ENCODE measurements at regions not wholly inside any gene's neighbourhood (a gene's known extent, or its start where the extent isn't known, plus 50 kb on each side); places are given as distances from the start of the nearest gene placed in this dataset.

- intact Hi-C loops (cut with micrococcal nuclease; ENCODE audit: unreplicated experiment) = no loop called here
- no peaks in the 10 kb centered on the region for H3K27me3 ChIP-seq (replicated peaks; ENCODE audit: insufficient read depth, low read depth, low read length, poor library complexity)
- no peak for DNase-seq (ENCODE audit: low spot score)
- ChIA-PET POLR2A (ENCODE audit: low non-redundant PET) (no interaction called here), CTCF (no interaction called here)
- H3K9me3 ChIP-seq (ENCODE audit: low read depth, low read length, poor library complexity, severe bottlenecking) = no peaks in the 10 kb centered on the region
- BruUV-seq (replicated peaks) = no TSS peak
- no peak overlapping the region for H3K4me3 ChIP-seq (ENCODE audit: low read depth, low read length, poor library complexity, severe bottlenecking)
- TF ChIP-seq CTCF (conservative IDR thresholded peaks at IDR 0.05; ENCODE audit: low read depth, low read length) (no peak), EZH2 (IDR thresholded peaks at IDR 0.05; ENCODE audit: borderline replicate concordance, low read depth, low read length, poor library complexity, severe bottlenecking) (no peak)
- H3K36me3 ChIP-seq (ENCODE audit: insufficient read depth, low read length, poor library complexity, severe bottlenecking) = no peaks in the 10 kb centered on the region
- no peaks in the 10 kb centered on the region for H3K4me1 ChIP-seq (ENCODE audit: insufficient read depth, low read length, poor library complexity, severe bottlenecking)
- H3K27ac ChIP-seq (ENCODE audit: low read depth, low read length, poor library complexity, severe bottlenecking) = no peak overlapping the region
These were observed 197.4 kb upstream of the DIO3 start for GRCh38 chr14:101363880-101364391.

DNA sequence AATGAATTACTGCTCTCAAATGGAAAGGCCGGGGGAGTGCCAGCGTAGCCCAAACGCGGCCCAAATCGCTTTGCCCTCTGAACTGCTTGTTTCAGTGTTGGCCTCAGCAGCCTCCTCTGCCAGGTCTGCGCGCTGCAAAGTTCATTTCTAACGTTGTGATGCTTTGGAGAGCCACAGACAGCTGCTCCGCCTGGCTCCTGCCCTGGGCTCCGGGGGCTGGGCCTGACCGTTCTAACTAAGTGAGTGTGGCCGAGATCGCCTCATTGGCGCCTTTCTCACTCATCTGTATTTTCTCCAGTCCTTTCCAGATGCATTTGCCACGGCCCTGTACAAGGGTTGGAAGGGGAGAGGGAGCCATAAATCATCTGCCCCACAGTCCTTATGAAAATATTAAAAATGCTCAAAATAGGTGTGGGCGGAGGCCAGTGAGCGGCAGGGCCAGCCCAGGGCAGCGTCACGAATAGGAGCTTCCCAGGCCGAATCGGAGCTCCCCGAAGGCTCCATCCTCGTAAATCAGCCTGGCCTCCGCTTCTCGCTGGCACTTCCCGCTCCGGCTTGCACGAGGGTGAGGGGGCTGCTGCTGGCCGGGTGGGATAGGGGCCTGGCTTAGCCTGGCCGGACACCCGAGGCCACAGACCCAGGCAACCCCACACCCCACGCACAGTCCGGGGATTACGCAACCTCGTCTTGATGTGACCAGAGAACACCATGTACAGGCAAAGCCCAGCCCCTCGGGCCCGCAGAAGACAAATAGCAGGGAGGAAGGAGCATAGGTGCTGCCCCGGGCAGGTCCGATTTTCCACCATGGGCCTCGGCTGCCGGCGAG lies 196.6 kb upstream of the DIO3 start:
- CTCF ChIA-PET = no interaction called here
- Histone ChIP-seq H3K36me3 (ENCODE audit: insufficient read depth, low read length, poor library complexity, severe bottlenecking) (no peaks in the 10 kb centered on the region), H3K27me3 (replicated peaks; ENCODE audit: insufficient read depth, low read depth, low read length, poor library complexity) (no peaks in the 10 kb centered on the region), H3K27ac (ENCODE audit: low read depth, low read length, poor library complexity, severe bottlenecking) (no peak overlapping the region), H3K9me3 (ENCODE audit: low read depth, low read length, poor library complexity, severe bottlenecking) (no peaks in the 10 kb centered on the region), H3K4me3 (ENCODE audit: low read depth, low read length, poor library complexity, severe bottlenecking) (no peak overlapping the region), H3K4me1 (ENCODE audit: insufficient read depth, low read length, poor library complexity, severe bottlenecking) (no peaks in the 10 kb centered on the region)
- POLR2A ChIA-PET (ENCODE audit: low non-redundant PET) = no interaction called here
- intact Hi-C loops (cut with micrococcal nuclease; ENCODE audit: unreplicated experiment) = no loop called here
- DNase-seq (ENCODE audit: low spot score) = no peak
- no TSS peak for BruUV-seq (replicated peaks)
- TF ChIP-seq EZH2 (IDR thresholded peaks at IDR 0.05; ENCODE audit: borderline replicate concordance, low read depth, low read length, poor library complexity, severe bottlenecking) (no peak), CTCF (conservative IDR thresholded peaks at IDR 0.05; ENCODE audit: low read depth, low read length) (no peak)

DNA sequence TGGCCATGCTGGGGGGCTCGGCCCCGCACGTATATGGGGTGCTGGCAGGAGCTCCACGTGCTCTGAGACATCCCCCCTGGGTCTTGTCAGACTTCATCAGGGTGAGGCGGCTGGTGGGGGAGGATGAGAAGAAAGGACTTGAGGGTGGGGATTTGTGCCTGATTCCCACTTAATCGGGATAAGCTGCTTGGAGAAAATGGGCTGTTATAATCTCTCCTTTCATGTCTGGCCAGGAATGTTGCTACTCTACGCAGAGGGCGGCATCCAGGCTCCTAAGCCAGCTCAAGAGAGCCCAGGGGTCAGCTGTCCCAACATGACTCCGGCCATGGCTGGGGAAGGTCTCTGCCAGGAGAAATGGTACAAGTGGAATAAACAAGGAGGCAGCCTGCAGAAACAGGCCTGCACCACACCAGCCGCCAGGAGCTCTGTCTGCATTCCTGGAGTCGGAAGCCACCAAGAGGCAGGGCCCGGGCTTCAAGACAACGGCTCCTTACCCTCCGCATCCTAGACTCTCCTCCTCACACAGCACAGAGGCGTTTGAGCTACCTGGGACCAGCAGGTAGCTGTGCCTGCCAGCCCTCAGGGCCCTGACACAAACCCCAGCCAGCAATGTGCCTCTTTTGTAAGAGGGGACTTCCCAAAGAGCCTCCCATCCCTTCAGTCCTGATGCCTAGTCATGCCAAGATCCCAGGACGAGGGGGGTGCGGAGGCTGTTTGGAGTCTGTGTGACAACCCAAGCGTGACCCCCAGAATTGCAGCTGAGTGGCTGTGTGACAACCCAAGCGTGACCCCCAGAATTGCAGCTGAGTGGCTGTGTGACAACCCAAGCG lies 195.8 kb upstream of the DIO3 start:
- Histone ChIP-seq H3K4me3 (ENCODE audit: low read depth, low read length, poor library complexity, severe bottlenecking) (no peak overlapping the region), H3K4me1 (ENCODE audit: insufficient read depth, low read length, poor library complexity, severe bottlenecking) (no peaks in the 10 kb centered on the region), H3K27me3 (replicated peaks; ENCODE audit: insufficient read depth, low read depth, low read length, poor library complexity) (no peaks in the 10 kb centered on the region), H3K9me3 (ENCODE audit: low read depth, low read length, poor library complexity, severe bottlenecking) (no peaks in the 10 kb centered on the region), H3K36me3 (ENCODE audit: insufficient read depth, low read length, poor library complexity, severe bottlenecking) (no peaks in the 10 kb centered on the region), H3K27ac (ENCODE audit: low read depth, low read length, poor library complexity, severe bottlenecking) (no peak overlapping the region)
- BruUV-seq (replicated peaks) = no TSS peak
- DNase-seq (ENCODE audit: low spot score) = no peak
- ChIA-PET POLR2A (ENCODE audit: low non-redundant PET) (no interaction called here), CTCF (no interaction called here)
- intact Hi-C loops (cut with micrococcal nuclease; ENCODE audit: unreplicated experiment) = no loop called here
- TF ChIP-seq CTCF (conservative IDR thresholded peaks at IDR 0.05; ENCODE audit: low read depth, low read length) = no peak
- no peak for TF ChIP-seq EZH2 (IDR thresholded peaks at IDR 0.05; ENCODE audit: borderline replicate concordance, low read depth, low read length, poor library complexity, severe bottlenecking)

All from A673 (cell line).